NCI-H2029 (cell line): ENCODE measurements at regions not wholly inside any gene's neighbourhood (a gene's known extent, or its start where the extent isn't known, plus 50 kb on each side); places are given as distances from the start of the nearest gene placed in this dataset.

Experiments
- DNase-seq: peaks from one replicate; lab custom pipeline; 2025; lab: John Stamatoyannopoulos, UW

DNA sequence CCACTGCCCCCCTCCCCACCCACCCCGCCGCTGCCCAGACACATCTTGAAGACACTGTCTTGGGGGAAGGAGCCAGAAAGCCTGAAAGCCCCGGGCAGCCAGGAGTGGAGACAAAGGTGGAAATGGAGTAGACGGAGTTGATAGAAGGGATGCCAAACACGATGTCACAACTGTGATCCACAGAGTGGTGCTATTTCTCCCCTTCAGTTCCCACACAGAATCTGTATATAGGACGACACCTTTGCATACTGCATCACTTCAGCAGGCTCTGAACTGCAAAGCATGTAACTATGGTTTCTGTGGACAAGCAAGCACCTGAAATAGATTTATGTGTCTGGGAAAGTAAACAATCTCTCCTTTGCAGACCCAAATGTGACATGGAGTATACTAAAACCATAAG lies 56.4 kb upstream of the F13A1 start:
- no peak for DNase-seq

DNA sequence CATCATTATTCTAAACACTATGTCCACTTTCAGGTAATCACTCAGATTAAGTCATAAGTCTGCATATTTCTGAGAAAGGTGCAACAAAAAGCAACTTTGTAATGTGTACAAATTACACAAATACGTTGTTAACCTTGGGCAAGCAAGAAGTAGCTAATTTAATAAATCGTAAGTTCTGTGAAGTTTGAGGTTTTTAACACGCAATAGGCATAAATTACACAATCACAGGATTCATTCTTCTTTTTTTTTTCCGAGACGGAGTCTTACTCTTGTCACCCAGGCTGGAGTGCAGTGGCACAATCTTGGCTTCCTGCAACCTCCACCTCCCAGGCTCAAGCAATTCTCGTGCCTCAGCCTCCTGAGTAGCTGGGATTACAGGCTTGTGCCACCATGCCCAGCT lies 57.2 kb upstream of the F13A1 start:
- DNase-seq, result no peak

DNA sequence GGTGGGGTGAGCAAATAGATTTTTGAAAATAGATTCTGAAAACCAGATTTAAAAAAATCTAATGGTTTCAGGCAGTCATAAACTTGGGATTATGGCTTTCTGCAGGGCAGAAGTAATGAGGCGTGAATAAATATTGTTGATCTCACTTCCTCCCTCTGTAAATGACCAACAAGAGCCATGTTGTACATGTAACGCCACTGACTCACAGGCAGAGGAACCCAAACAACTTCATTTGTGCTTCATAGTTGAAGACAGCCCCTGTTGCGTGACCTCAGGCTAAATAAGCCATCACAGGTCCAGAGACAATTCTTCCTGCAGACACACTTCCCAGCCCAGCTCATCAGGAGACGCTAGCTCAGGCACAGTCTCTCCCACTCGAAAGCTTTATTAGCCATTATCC lies 59.1 kb upstream of the F13A1 start:
- DNase-seq, result peak; percentile 19

DNA sequence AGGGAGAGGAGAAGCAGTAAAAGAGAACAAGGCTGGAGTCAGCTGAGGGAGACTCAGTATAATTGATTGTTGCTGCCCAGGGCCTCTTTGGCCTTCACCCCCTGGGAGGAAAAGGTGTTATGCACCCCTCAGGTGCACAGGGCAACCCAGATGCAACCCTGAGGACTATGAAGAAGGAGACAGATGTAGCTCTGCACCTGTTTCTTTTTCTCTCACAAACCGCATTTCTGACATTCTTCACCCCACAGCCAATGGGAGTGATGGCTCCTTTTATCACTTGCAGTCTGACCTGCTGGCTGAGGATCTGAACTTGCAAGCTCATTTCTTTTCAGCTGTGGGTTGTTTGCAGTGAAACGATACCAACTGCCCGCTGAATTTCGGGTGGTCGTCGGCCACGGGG lies 64.1 kb upstream of the F13A1 start:
- DNase-seq, result no peak

DNA sequence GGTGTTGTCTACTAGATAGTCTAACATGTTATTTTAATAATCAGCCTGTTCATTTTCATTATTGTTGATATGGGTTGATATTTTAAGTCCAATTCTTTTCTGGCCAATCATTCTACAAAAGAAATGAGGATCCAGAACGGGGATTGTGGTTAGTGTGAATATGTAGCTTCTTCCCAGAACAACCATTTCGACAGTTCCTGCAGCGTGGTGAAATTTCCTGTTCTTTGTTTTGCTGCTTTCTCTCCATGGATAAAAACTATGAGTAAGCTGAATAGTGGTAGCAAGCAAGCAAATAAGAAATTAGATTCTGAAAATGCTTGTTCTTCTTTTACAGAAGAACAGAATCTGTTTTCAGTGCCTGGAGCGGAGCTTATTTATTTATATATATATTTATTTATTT lies 65.5 kb upstream of the F13A1 start:
- no peak for DNase-seq

DNA sequence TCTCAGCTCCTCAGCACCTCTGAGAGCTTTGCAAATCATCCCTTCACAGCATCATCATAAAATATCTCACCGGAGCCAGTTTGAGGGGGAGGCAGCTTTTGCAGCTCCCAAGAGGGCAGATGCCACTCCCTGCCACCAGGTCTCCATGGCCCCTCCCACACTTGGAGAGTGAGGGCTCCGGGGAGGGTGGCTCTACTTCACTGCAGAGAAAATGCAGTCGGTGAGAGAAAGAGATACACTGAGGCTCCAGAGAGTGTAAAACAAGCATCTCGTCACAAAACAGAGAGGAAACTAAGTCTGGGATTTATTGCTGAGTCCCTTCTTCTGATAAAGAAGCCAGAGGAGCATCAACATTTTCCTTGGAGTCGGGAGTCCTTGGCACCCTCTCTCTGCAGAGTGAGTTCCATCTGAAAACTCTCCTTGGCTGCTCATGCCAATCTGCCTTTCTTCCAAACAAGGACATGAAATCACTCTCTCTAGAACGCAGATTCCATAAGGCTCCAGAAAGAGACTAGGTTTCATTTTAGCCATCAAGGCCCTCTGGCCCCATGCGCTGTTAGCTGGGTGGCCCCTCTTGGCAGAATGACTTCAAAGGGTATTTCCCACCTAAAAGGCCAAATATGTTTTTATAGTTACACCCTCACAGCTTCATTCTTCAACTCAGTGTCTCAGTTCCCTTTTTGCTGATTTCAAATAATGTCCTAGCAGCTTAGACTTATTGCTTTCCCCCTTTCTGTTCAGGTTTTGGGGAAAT lies 70.6 kb upstream of the F13A1 start:
- DNase-seq, result no peak

DNA sequence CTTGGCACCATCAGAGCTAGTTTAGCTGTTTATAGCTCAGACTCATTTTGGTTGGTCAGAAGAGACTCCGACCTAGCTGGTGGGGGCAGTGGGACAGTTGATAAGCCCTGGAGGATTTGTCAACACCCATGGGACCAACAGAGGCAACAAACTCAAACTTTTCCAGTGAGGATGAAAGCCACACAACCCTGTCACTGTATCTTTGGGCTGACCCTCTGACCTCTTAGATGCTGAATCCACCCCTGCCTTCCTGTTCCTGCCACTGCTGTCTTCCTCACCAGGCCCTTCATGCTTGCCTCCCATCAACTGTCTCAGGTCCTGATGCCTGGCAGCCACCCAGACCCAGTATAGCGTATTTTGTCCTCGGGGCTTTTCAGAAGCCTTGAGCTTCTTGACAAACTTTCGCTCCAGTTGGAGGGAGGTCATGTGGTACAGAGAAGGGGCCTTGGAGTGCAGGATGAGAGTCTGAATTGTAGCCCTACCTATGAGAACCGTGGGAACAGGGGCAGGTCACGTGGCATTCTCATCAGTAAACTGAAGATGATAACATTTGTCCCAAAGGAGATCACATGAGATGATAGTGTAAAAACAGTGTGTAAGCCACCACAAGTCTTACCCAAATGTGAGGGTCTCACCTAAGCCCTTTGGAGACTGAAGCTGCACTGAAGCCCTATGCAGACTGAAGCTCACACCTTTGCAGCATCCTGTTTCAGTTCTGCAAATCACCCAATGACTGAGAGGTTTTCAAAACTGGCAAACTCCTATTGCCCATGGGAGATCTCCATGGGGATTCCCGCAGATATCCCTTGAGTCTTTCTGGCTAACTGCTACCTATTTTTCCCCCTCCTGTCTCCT lies 72.0 kb upstream of the F13A1 start:
- DNase-seq, result no peak

DNA sequence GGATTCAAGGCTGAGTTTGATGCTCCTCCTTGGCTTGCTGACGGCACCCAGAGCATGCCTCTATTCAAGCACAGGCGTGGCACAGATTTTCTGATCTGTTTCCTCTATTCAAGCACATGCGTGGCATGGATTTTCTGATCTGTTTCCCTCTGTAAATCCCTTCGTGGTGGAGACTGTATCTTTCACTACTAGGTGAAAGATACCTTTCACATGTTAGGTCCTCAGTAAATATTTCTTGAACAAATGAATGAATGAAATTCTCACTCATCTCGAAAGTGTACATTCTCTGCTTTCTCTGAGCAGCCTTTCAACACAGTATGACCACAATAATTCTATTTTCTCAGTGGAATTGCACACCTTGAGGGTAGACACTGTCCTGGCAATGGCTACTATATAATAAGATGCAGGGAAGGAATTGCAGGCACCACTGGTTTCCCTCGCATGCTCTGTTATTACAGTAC lies 72.6 kb upstream of the F13A1 start:
- no peak for DNase-seq

DNA sequence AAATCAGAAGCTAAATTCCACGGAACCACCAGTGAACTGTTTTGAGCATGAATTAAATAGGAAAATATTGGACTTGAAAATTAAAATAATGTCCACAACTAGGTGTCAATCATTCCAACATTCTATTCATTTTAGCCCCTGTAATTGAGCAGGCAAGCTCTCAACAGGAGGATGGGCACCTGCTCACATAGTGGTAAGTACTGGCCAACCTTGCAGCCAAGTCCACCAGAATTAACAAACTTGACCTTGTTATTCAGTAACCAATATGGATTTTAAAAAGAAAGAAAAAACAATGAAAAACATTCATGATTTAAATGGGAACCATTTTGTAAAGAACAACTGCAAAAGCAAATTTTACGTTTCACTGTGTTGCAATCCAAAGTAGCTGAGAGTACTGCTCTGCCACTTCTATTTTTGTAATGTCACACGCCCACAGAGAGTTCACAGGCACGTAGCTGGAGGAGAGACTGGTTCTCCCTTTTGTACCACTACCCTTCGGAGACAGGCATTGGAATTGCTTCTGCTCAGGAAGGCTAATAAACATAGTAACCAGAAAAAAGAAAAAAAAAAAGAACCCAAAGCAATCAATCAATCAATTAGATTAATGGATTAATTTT lies 75.2 kb upstream of the F13A1 start:
- no peak for DNase-seq

DNA sequence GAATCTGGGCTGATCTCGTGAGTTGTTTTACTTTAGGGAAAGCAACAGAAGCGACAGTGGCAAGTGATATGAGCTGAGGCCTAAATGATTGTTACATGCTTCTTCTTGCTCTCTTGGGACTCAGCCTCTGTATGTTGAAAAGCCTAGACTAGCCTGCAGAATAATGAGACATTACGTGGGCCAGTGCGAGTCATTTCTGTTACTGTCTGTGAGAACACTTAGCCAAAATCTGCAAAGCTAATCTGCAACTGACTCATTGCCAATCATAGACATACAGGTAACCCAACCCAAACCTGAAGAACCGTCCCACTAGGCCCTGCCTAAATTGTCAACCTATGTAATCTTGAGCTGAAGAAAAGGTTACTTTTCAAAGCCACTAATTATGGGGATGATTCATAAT lies 77.4 kb upstream of the F13A1 start:
- DNase-seq, result no peak

DNA sequence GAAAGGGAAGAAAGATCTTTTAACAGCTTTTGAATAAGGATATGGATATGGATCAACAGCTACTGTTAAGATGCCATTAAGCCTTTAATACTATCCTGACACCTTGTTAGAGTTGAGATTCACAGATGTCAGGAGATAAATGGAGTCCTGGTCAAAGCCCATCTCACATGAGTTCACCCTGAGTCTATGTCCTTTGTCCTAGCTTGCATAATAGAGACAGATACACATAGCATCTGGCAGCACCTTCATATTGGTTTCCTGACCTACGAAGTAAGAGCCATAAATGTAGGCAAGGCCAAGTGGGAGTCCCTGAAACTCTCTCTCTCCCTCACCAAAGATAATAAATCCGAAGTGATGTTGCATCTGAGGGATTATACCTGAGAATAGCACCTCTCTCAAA lies 79.1 kb upstream of the F13A1 start:
- DNase-seq, result no peak

DNA sequence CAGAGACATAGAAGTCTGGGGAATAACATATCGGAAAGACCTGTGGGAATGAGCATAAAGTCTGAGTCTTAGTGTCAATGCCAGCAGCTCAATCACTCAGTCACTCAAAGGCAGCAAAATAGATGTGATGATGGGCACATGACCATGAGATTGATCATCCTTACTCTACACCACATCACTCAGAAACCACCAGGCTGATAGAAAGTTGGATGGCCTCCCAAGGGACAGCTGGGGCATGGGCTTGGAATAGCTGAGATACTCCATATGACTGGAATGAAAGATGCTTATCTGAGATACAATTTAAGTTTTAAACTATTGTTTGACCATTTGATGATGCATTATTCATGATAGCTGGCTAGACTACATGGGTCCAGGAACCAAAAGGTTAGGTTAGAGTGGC lies 80.9 kb upstream of the F13A1 start:
- no peak for DNase-seq

DNA sequence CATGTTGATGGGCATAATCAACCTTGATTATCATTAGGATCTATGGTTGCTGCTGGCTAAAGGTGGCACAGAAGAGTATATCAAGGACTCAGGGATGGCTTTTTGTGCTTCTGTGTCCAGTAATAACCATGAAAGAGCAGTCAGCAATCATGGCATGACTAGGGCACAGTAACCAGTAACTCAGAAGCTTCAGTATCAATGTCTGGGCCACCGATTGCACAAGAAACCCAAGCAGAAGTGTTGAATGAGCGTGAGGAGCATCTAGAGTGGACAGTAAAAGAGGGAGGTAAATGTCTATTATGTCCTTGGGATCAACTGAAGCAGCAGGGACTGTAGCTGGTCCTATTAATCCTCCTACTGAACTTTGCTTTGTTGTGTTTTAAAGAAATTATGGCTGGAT lies 81.5 kb upstream of the F13A1 start:
- DNase-seq, result no peak

DNA sequence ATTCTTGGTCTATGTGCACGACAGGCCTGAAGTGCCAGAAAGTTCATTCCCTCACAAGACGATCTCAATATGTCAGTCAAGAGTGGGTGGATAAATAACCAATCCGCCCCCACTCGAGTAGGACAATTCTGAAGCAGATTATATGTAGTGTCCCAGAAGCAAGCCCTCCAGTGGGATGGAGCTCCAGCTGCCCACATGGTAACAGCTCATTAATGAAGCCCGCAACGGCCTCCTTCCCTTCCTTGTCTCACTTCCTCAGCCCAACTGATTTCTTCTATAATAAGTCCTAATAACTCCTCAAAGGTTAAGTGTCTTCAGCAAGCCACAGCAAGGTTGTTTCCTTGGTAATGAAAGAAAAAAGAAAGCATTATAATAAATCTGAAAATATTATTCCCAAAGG lies 82.1 kb upstream of the F13A1 start:
- DNase-seq, result no peak

DNA sequence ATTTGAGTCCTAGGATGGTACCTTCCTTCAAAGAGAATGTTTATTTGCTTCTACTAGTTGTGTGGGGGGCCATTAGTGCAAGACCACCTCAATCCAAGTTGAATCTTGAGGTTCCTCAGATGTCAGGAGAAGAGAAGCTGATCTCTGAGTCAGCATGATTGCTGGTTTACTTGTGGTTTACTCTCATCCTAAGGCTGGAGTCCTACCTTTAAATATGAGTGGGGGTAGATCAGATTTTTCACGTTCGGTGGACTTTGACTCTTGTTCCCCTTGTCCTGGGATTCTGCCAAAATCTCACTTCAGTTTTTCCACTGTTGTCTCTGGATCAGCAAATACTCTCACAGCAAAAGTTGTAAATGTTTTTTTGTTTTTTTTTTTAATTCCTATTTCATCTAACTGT lies 84.6 kb upstream of the F13A1 start:
- DNase-seq, result no peak

DNA sequence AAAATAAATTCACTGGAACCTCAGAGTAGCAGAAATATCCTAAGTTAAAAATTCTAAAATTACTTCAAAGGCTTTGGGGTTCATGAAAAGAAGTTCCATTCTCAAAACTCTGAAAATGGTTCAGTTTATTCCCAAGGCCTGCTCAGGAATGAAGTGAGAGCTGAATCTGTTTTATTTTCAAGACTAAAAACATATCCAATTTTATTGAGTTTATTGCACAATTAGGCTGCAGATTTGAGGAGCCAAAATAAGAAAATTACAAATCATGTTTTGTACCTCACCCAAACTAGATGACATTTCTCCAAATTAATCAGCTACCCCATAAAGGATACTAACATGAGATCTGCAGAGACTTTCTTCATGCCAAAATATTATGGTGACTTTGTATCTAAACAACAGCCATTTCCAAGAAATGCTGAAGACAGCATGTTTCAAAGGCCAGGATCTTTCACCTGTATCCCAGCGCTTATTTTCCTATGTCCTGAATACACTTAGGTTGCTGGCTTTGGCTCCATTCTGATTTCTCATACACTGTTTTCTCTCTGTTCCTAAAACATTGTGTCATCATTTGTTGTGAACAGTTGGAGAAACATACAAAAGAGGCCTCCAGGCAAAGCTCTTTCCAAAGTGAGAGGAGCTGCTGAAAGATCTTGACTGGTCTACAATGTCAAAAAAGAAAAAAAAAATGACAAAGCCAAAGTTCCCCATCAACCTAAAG lies 85.7 kb upstream of the F13A1 start:
- no peak for DNase-seq

DNA sequence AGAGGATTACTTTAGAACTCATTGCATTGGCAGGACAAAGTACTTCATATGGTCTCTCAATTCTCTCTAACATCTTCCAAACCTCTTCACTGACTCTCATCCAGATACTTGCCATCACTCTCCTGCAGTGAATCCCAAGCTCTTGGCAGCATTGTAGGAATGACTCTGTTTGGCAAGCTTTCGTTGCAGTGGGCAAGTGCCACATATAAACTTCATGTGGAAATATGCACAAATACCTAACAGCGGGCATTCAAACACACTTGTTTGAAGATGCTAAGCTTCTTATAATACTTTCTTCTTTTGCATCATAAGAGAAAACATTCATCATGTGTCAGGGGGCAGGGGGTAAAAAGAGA lies 86.2 kb upstream of the F13A1 start:
- no peak for DNase-seq

DNA sequence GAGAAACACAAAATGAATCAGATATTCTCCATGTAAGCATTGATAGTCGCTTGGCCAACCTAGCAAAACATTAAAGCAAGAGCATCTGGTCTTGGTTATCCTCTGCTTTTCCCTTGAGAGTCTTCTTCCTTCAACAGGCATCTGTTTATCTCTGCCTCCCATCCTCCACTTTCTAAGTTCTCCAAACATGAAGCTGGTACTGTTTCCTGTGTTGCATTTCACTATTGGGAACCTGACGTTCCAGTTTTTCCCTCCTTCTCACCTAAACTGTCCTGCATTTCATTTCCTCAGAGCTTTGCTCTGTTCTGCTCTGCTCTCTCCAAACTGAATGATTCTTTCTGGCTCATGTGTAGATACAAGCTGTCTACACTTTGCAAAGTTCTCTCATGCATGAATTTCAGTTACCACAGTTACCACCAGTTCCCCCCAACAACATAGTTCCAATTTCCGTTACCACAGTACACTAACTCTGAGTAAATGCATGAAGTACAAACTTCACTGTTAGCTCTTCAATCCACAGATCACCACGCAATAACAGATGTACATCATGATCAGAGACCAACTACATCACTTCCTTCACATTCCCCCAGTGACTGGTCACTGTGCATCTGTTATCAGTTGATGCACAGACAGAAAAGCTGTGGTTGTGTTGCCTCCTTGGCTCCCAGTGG lies 86.7 kb upstream of the F13A1 start:
- DNase-seq, result no peak

DNA sequence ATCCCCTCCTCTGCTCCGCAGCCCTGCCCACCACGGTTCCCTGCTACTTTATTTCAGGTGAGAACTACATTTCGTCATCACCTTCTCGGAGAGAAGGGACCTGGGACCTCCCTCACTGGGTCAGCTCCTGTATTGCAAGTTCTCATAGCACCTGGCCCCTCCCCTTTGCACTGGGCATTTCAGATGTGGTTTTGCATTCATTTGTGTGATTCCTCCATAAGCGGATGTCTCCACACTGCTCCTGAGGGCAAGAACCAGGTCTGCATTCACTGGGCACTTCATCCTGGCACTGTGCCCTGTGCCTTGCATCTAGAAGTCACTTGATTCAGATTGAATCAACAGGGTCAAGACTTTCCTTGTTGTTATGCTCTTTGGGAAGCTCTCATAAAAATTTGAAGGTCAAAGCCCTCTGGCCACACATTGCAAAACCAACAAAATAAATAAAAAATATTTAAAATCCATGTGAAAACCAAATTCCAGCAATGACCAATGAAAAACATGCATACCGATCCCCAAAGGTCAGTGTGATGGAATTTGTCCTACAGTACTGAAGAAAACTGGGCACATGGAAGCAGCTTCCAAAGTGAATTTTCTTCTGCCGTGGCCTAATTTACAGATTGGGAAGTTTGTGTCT lies 89.1 kb upstream of the F13A1 start:
- DNase-seq, result no peak

DNA sequence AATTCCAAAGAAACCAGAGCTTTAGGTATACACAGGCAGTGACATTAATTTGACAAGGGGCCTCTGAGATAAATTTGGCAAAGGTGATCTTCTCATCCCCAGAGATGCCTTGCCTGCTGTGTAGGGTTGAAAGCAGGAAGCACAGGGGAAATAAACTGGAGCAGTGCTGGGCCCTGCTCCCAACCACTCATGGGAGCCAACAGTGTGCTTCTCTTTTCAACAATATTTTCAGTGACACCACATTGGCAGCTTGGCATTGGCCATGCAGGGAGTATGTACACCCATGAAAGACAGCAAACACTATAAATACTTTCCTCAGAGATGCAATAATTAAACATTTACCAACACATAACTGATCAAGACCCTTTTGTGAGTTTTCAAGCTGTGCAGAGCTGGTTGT lies 90.7 kb upstream of the F13A1 start:
- DNase-seq, result no peak

DNA sequence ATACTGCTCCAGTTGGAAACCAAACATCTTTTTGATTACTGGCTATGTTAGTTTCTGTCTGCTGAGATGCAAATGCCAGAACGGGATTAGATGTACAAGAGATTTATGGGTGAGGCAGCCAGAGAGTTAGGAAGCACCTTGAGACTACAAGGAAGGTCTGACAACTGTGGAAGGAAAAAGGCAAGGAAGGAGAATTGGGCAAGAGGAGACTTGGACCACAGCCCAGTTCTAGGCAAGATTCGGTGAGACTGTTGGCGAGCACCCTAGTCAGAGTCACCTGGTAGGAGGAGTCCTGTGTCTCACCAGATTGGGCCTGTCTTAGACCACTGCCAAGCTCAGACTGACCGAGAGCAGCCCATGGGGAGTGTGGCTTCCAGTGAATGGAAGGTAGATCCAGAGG lies 91.8 kb upstream of the F13A1 start:
- no peak for DNase-seq

DNA sequence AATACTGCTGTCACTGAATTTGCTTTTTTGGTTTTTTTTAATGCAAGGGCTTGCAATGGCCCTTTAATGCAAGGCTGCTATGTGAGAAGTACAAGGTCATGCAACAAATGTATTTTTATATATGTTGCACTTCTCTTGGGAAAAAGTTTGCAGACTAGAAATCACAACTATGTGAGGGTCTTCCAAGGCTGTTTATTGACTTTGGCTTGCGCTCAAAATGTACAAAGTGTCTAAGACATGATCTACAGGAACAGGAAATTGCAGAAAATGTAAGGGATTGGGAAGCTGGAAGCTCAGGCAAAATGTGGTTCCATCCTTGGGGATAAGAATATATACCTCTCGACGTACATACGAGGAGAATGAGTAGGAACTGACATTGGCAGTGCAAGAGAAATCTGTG lies 92.2 kb upstream of the F13A1 start:
- no peak for DNase-seq
